ENCODE measurements at regions not wholly inside any gene's neighbourhood (a gene's known extent, or its start where the extent isn't known, plus 50 kb on each side); places are given as distances from the start of the nearest gene placed in this dataset.
"Not testable (repeated sequence)": the region's sequence is repeated elsewhere in the genome, so short reads cannot be mapped to it uniquely, and the experiment has no call there.

GRCh38 chr9:42442680-42443079, 259.2 kb downstream of the SPATA31A6 start:
- H3K27ac ChIP-seq: not testable (repeated sequence)

GRCh38 chr9:42443414-42443813, 260.0 kb downstream of the SPATA31A6 start:
- H3K27ac ChIP-seq: not testable (repeated sequence)

- not testable (repeated sequence) for H3K27ac ChIP-seq
Observed at GRCh38 chr9:42461436-42461835, 278.0 kb downstream of the SPATA31A6 start.

GRCh38 chr9:42461863-42462262, 278.4 kb downstream of the SPATA31A6 start:
- H3K27ac ChIP-seq: not testable (repeated sequence)

GRCh38 chr9:42463981-42464380, 280.5 kb downstream of the SPATA31A6 start:
- H3K27ac ChIP-seq: not testable (repeated sequence)

- TF ChIP-seq CTCF (conservative IDR thresholded peaks at IDR 0.05): peak; percentile 62
- not testable (repeated sequence) for H3K27ac ChIP-seq
Observed at GRCh38 chr9:42470577-42470976, 287.1 kb downstream of the SPATA31A6 start.

GRCh38 chr9:42490989-42491388, 307.5 kb downstream of the SPATA31A6 start:
- not testable (repeated sequence) for H3K27ac ChIP-seq

GRCh38 chr9:42502620-42503264, 319.3 kb downstream of the SPATA31A6 start:
- H3K27ac ChIP-seq: not testable (repeated sequence)

- not testable (repeated sequence) for H3K27ac ChIP-seq
Observed at GRCh38 chr9:42508111-42508510, 324.7 kb downstream of the SPATA31A6 start.

GRCh38 chr9:42513535-42513934, 330.1 kb downstream of the SPATA31A6 start:
- H3K27ac ChIP-seq: not testable (repeated sequence)

GRCh38 chr9:42534325-42534983, 351.0 kb downstream of the SPATA31A6 start:
- H3K27ac ChIP-seq: not testable (repeated sequence)

- H3K27ac ChIP-seq: not testable (repeated sequence)
Observed at GRCh38 chr9:42534984-42535325, 351.5 kb downstream of the SPATA31A6 start.

GRCh38 chr9:42550789-42551357, 367.4 kb downstream of the SPATA31A6 start:
- not testable (repeated sequence) for H3K27ac ChIP-seq

More at GRCh38 chr9:42534984-42535325, 351.5 kb downstream of the SPATA31A6 start:
- peak; percentile 46 for TF ChIP-seq CTCF (conservative IDR thresholded peaks at IDR 0.05)

- H3K27ac ChIP-seq: not testable (repeated sequence)
Observed at GRCh38 chr9:42568530-42568929, 385.1 kb downstream of the SPATA31A6 start.

- not testable (repeated sequence) for H3K27ac ChIP-seq
Observed at GRCh38 chr9:42568942-42569556, 385.6 kb downstream of the SPATA31A6 start.

- not testable (repeated sequence) for H3K27ac ChIP-seq
Observed at GRCh38 chr9:42577851-42578250, 394.4 kb downstream of the SPATA31A6 start.
